Kidney (tissue), 13 donors: ENCODE measurements at regions not wholly inside any gene's neighbourhood (a gene's known extent, or its start where the extent isn't known, plus 50 kb on each side); places are given as distances from the start of the nearest gene placed in this dataset.

Source experiments
- DNase-seq, 5 donors: peaks; one replicate each; pipeline ENCODE4 v3.0.0-alpha.2; 2013 to 2020
- FAIRE-seq: peaks from 2 replicates; lab custom pipeline; 2012; peaks lifted over from hg19 to GRCh38; lab: Jason Lieb, UNC
- H3K27ac ChIP-seq, 2 donors: one replicate each; pipeline ENCODE4 v1.7.0; 2013; ENCODE audit warnings: low read depth in 2 of 2, low read length in 2 of 2, inconsistent platforms in 1 of 2
- H3K27me3 ChIP-seq: one replicate; pipeline ENCODE4 v1.7.1; 2013; ENCODE audit warnings: low read length, inconsistent platforms; ENCODE audit not compliant: control insufficient read depth, insufficient read depth
- H3K36me3 ChIP-seq, 3 donors: one replicate each; pipeline versions ENCODE4 v1.7.0 to v1.7.1; 2013; ENCODE audit warnings: low read length in 3 of 3, control low read depth in 1 of 3, inconsistent platforms in 1 of 3; ENCODE audit not compliant: insufficient read depth in 3 of 3, control insufficient read depth in 2 of 3
- H3K4me1 ChIP-seq, 3 donors: one replicate each; pipeline versions ENCODE4 v1.7.0 to v1.7.1; 2013; ENCODE audit warnings: low read length in 3 of 3, inconsistent platforms in 1 of 3, low read depth in 1 of 3; ENCODE audit not compliant: control insufficient read depth in 2 of 3, insufficient read depth in 2 of 3
- H3K4me3 ChIP-seq, 3 donors: one replicate each; pipeline versions ENCODE4 v1.7.0 to v1.8.1; 2013; ENCODE audit warnings: low read length in 3 of 3, control low read depth in 1 of 3, inconsistent platforms in 1 of 3
- H3K9ac ChIP-seq, 3 donors: one replicate each; pipeline versions ENCODE4 v1.7.0 to v1.7.1; 2013; ENCODE audit warnings: low read length in 3 of 3, control low read depth in 1 of 3, inconsistent platforms in 1 of 3
- H3K9me3 ChIP-seq, 3 donors: one replicate each; pipeline versions ENCODE4 v1.7.0 to v1.7.1; 2013; ENCODE audit warnings: low read length in 3 of 3, control low read depth in 1 of 3, inconsistent platforms in 1 of 3; ENCODE audit not compliant: control insufficient read depth in 2 of 3, insufficient read depth in 1 of 3
- CTCF ChIP-seq: IDR thresholded peaks from 3 replicates; pipeline ENCODE4 v1.5.1; 2012; ENCODE audit warnings: mild to moderate bottlenecking, moderate library complexity, borderline replicate concordance; ENCODE audit not compliant: insufficient read depth; ENCODE audit errors: extremely low read depth
- intact Hi-C: fragments of 100-400 bp; cut with DNase I; formaldehyde crosslinking; loops from one replicate; pipeline ENCODE4 v1.11.1; 2022
- donor health status: control.
- donor health status: control.
- donor health status: control.
- donor health status: control.
- donor health status: control.
- donor health status: DM: yes; HTN: yes; CAD: no.
- donor health status: Normal renal cell carcinoma (clear cell type).

GRCh38 chr18:61034580-61034979 is 298.6 kb upstream of the CDH20 start:
- TF ChIP-seq CTCF = no peak
- no peak for DNase-seq
- FAIRE-seq = no peak
- no peaks in the 10 kb centered on the region for H3K27me3 ChIP-seq
- no peaks in the 10 kb centered on the region for H3K9me3 ChIP-seq
- no peaks in the 10 kb centered on the region for H3K4me1 ChIP-seq
- no peak overlapping the region for H3K27ac ChIP-seq
- no peak overlapping the region for H3K4me3 ChIP-seq
- H3K36me3 ChIP-seq = no peaks in the 10 kb centered on the region
- no peak overlapping the region for H3K9ac ChIP-seq
- intact Hi-C loops = no loop called here

- intact Hi-C loops = no loop called here
- Histone ChIP-seq H3K4me1 (no peaks in the 10 kb centered on the region), H3K9ac (no peak overlapping the region), H3K27me3 (no peaks in the 10 kb centered on the region), H3K4me3 (no peak overlapping the region), H3K9me3 (no peaks in the 10 kb centered on the region), H3K36me3 (no peaks in the 10 kb centered on the region), H3K27ac (no peak overlapping the region)
- FAIRE-seq (no peak), DNase-seq (peak in 1 of 5 donors; percentile 9)
- no peak for TF ChIP-seq CTCF
These were observed 294.0 kb upstream of the CDH20 start for GRCh38 chr18:61039251-61039650.

GRCh38 chr18:61047794-61048193 is 285.4 kb upstream of the CDH20 start:
- intact Hi-C loops = no loop called here
- no peak for TF ChIP-seq CTCF
- FAIRE-seq = no peak

GRCh38 chr18:61057443-61057842 is 275.8 kb upstream of the CDH20 start:
- DNase-seq (no peak), FAIRE-seq (no peak)
- TF ChIP-seq CTCF = no peak
- no peaks in the 10 kb centered on the region for H3K4me1 ChIP-seq
- intact Hi-C loops = no loop called here
- H3K9me3 ChIP-seq = peaks cover 0 to under 1% (median 0%) of the 10 kb centered on the region in 3 donors
- H3K9ac ChIP-seq = no peak overlapping the region
- H3K27me3 ChIP-seq = no peaks in the 10 kb centered on the region
- H3K4me3 ChIP-seq = no peak overlapping the region
- H3K27ac ChIP-seq = no peak overlapping the region
- H3K36me3 ChIP-seq = no peaks in the 10 kb centered on the region

More at GRCh38 chr18:61047794-61048193, 285.4 kb upstream of the CDH20 start:
- no peak overlapping the region for H3K4me3 ChIP-seq
- H3K36me3 ChIP-seq = no peaks in the 10 kb centered on the region
- H3K9ac ChIP-seq = no peak overlapping the region
- H3K27me3 ChIP-seq = no peaks in the 10 kb centered on the region
- H3K4me1 ChIP-seq = no peaks in the 10 kb centered on the region
- peak in 1 of 5 donors; percentile 6 for DNase-seq
- peaks cover 0 to 2% (median 0%) of the 10 kb centered on the region in 3 donors for H3K9me3 ChIP-seq
- H3K27ac ChIP-seq = no peak overlapping the region
